ENCODE measurements at regions not wholly inside any gene's neighbourhood (a gene's known extent, or its start where the extent isn't known, plus 50 kb on each side); places are given as distances from the start of the nearest gene placed in this dataset.
"Not testable (repeated sequence)": the region's sequence is repeated elsewhere in the genome, so short reads cannot be mapped to it uniquely, and the experiment has no call there.

GRCh38 chr3:18730491-18730890 is 305.4 kb upstream of the SATB1 start:
- DNase-seq, result no peak

- no peak for DNase-seq
Measured at GRCh38 chr3:18729671-18730070, 304.5 kb upstream of the SATB1 start.

GRCh38 chr3:18725668-18726407 is 300.7 kb upstream of the SATB1 start:
- DNase-seq, result peak; percentile 22

GRCh38 chr3:18724456-18724855 is 299.3 kb upstream of the SATB1 start:
- DNase-seq, result no peak

DNA sequence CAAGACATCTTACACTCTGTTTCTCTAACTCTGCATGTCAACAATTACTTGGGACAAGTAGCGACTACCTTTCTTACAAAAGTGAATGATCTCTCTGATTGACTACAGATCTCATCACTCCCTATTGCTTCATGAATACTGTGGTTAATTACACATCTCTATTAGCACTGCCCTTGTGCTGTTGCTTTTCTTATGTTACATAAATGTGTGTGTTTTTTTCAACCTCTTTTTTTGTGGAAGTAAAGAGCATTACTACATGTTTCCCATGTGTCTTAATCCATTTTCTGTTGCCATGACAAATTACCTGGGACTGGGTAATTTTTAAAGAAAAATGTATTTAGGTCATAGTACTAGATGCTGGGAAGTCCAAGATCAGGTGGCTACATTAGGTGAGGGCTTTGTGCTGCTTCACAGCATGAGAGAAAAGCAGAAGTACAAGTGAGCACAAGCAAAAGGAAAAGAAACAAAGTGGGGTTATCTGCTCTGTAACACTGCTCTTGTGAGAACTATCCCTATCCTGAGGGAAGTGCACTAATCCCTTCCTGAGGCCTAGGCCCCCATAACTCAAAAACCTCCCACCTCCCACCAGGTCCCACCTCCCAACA is 298.2 kb upstream of the SATB1 start:
- no peak for DNase-seq

DNA sequence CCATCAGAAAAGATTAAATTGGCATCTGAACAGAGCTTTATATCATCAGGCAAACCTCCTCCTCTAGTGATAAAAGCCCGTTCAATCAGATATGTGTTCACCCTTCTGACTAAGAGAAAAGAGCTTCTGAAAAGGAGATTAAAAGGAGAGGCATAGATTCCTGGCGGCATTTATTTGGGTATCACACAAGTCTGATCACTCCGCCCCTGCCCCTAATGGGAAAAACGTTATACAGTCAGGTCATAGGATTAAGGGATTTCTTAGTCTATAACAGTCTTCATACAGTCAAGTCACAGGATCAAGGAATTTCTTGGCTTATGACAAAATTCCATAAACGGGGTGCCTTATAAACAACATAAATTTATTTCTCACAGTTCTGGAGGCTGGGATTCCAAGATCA is 295.4 kb upstream of the SATB1 start:
- no peak for DNase-seq

DNA sequence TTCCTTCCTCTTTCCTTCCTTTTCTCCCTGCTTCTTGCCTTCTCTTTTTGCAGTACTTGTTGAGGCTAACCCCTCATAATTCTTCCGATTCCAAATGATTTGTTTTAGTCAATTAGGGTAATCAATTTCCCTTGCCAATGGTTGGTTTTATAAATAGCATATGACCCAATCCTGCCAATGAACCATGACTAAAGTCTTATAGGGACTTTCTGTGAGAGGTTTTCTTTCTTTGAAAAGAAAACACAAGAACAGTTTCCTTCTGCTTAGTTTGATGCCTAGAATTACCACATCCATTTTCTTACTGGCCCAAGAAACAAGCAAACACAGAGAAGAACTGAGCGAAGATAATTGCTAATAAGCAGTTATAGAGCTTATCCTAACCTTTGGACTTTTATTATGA is 292.5 kb upstream of the SATB1 start:
- no peak for DNase-seq

DNA sequence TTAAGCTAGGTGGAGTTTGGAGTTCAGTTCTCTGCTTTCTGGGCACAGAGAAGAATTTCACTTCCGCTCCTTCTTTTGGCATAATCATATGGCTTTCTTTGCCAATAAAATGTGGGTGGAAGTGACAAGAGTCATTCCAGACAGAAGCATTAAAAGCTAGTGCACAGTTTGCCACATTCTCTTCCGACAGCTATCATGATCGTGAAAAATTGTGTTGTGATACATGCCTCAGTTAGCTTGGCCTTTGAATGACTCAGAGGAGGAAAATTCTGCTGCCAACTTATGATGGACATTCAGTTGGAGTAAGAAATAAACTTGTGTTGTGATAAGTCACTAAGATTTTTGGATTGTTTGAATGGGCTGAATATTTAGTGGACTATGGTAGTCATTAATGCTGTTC is 291.7 kb upstream of the SATB1 start:
- no peak for DNase-seq

DNA sequence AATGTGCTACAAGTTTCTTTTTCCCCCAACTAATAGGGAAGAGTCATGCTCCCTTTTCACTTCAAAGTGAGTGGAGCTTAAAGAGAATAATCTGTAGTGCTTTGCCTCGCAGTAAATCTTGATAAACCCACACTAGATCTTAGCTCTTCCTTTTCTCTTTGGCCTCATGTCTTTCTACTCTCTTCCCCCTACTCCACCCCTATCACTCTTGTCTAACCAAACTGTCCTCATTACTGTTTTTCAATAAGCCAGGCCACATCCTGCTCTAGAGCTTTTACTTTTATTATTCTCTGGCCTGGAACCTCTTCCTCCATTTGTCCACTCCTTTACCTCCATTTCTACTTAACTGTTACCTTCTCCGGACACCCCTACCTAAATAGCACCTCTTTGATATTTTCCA is 291.0 kb upstream of the SATB1 start:
- no peak for DNase-seq

- DNase-seq, result no peak
Measured at GRCh38 chr3:18715208-18715607, 290.1 kb upstream of the SATB1 start.

DNA sequence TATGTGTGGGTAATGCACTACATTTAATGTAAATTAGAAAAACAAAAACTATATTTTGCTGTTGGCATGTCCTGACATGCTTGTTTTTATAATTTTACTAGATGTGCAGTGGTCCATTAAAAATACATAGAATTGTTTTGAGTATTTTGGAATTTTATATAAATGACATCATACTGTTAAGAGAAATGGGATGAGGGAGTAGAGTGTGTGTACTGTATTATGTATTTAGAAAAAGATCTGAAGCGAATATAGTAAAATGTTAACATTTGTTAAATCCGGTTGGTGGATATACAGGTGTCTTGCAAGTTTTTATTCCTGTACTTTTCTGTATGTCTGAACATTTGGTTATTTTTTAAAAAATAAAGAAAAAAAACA is 288.4 kb upstream of the SATB1 start:
- no peak for DNase-seq

DNA sequence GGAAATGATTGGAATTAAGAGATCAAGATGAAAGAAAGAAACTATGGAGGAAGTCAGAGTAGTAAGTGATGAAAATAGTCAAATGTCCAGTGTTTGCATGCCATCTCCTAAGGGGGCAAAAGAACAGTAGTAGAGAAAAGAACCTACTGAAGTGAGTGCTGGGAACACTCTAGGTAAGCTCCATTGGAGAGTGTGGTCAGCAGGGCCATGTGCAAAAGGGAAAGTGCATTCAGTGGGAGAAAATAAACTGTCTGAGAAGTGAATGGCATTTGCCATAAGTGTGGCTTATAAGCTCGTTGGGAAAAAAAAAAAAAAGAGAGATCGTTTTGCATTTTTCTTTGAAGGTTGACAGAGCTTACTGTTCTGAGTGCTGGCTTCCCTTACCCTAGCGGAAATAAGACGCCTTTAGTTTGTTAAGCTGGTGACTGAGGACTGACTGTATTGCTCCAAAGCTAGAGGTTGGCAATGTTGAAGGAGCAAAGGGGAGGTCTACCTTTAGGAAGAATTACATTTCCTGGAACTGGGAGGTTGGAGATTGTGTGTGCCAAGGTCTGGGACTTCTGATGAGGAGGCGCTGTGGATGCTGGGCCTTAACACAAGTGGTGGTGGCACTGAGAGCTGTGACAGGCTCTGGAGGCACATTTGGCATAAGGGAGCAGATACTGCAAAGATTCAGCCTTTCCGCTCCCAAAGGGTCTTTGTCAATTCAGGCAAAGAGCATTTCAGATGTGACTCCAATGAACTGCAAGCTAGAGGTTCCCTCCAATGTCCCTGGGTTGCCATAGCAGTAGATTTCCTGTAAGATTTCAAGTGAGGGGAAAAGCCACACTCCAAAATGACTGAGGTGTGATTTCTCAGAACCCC is 287.8 kb upstream of the SATB1 start:
- DNase-seq, result no peak

GRCh38 chr3:18704326-18704725 is 279.2 kb upstream of the SATB1 start:
- DNase-seq, result no peak

DNA sequence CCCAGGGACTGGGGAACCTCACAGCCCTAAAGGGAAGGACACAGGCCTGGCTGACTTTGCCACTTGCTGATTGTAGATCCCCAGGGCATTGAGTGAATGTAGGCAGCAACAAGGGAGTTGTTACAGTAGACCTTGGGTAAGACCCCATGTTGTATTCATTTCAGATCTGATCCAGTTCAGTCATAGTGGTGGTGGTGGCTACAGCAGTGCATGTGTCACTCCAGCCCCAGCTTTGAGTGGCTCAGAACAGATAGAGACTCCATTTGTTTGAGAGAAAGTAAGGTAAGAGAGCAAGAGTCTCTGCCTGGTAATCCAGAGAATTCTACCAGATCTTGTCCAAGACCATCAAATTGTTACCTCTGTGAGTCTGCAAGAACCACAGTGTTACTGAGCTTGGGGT is 278.7 kb upstream of the SATB1 start:
- DNase-seq, result no peak

GRCh38 chr3:18693588-18694329 is 268.6 kb upstream of the SATB1 start:
- not testable (repeated sequence) for DNase-seq

GRCh38 chr3:18687286-18687685 is 262.1 kb upstream of the SATB1 start:
- DNase-seq, result no peak

GRCh38 chr3:18683900-18684299 is 258.8 kb upstream of the SATB1 start:
- DNase-seq, result no peak

DNA sequence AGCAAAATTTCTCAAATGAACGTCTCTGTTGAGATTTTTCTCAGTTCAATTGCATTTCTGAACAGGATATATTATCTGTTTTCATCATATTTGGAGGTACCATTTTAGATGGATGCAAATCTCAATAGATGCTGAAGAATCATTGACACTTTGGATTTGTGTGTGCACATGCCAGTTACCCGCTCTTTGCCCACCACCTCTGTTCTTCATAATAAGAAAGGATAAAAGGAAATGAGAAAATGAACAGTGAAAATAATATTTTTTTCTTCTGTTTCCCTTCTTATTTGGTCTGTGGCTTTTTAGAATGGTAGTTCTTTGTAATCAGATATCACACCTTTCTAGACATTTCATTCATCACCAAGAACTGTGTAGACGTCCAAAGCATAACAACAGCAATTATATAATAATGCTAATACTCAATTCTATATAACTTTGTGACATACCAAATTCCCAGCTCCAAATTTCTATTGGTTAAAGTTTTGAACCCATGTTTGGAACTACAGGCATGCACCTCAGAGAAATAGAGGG is 256.7 kb upstream of the SATB1 start:
- no peak for DNase-seq

GRCh38 chr3:18680758-18681157 is 255.6 kb upstream of the SATB1 start:
- DNase-seq, result no peak

GRCh38 chr3:18679238-18679637 is 254.1 kb upstream of the SATB1 start:
- DNase-seq, result no peak

DNA sequence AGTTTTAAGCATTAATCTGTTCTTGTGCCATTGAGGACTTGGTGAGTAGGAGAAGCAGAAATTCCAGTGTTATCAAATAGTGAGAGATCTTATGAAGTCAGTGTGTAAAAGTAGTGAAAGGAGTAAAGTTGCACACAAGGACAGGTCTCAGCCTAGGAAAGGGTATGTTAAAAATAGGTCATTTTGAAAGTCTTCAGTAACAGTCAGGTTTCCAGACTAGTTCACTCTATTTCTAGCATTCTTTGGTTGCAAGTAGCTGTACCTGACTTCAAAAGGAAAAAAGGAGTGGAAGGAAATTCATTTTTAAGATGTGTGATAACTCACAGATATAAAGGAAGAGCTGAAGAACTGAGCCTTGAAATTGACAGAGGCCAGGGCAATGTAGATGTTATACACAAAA is 250.1 kb upstream of the SATB1 start:
- DNase-seq, result no peak

GRCh38 chr3:18672561-18672960 is 247.4 kb upstream of the SATB1 start:
- DNase-seq, result no peak

Data from renal pelvis (tissue), 1 donor.